Common myeloid progenitor, CD34-positive (primary cell): ENCODE measurements at regions not wholly inside any gene's neighbourhood (a gene's known extent, or its start where the extent isn't known, plus 50 kb on each side); places are given as distances from the start of the nearest gene placed in this dataset.

Source experiments
- CTCF ChIA-PET: fragments of 350-600 bp; sonication (Branson Sonifier 250); formaldehyde crosslinking; loops from one replicate; lab custom pipeline; 2021; ENCODE audit warnings: antibody characterized with exemption; lab: Charles Lee
- POLR2A ChIA-PET: fragments of 350-600 bp; sonication (Branson Sonifier 250); formaldehyde crosslinking; loops from one replicate; lab custom pipeline; 2021; ENCODE audit warnings: antibody characterized with exemption; lab: Charles Lee
- DNase-seq, 3 donors: peaks; one replicate each; pipeline versions ENCODE4 v3.0.0 to v3.0.0-alpha.2; 2013
- H3K27ac ChIP-seq, 2 experiments: 1 replicate in 1 of 2; 2 replicates in 1 of 2; pipeline ENCODE4 v1.7.0; 2013; ENCODE audit warnings: inconsistent platforms in 2 of 2, low read length in 2 of 2, mild to moderate bottlenecking in 2 of 2, low read depth in 1 of 2, moderate library complexity in 1 of 2; ENCODE audit not compliant: severe bottlenecking in 2 of 2, insufficient read depth in 1 of 2, poor library complexity in 1 of 2
- H3K27me3 ChIP-seq, 5 experiments: replicated peaks in 2 of 5; 1 replicate in 3 of 5; 2 replicates in 2 of 5; pipeline versions ENCODE4 v1.6.1 to v1.7.0; 2013; ENCODE audit warnings: low read length in 4 of 5, mild to moderate bottlenecking in 2 of 5, moderate library complexity in 2 of 5, inconsistent platforms in 1 of 5; ENCODE audit not compliant: insufficient read depth in 5 of 5, control insufficient read depth in 4 of 5
- H3K36me3 ChIP-seq, 4 experiments: 1 replicate in 2 of 4; 2 replicates in 2 of 4; pipeline versions ENCODE4 v1.6.1 to v1.7.0; 2013; ENCODE audit warnings: low read length in 3 of 4, control low read depth in 1 of 4, mild to moderate bottlenecking in 1 of 4; ENCODE audit not compliant: control insufficient read depth in 4 of 4, insufficient read depth in 4 of 4
- H3K4me1 ChIP-seq, 4 experiments: 1 replicate in 3 of 4; 2 replicates in 1 of 4; pipeline versions ENCODE4 v1.6.1 to v1.7.1; 2013; ENCODE audit warnings: low read length in 3 of 4, mild to moderate bottlenecking in 3 of 4, control low read depth in 1 of 4, inconsistent platforms in 1 of 4, moderate library complexity in 1 of 4; ENCODE audit not compliant: control insufficient read depth in 4 of 4, insufficient read depth in 4 of 4; ENCODE audit errors: control extremely low read depth in 1 of 4
- H3K4me3 ChIP-seq, 7 experiments: 1 replicate in 4 of 7; 2 replicates in 3 of 7; pipeline versions ENCODE4 v1.5.1 to v1.7.0; 2013; ENCODE audit warnings: mild to moderate bottlenecking in 7 of 7, low read length in 6 of 7, moderate library complexity in 6 of 7, inconsistent platforms in 2 of 7, low read depth in 2 of 7, control low read depth in 1 of 7; ENCODE audit not compliant: insufficient read depth in 4 of 7, control insufficient read depth in 1 of 7; ENCODE audit errors: extremely low read depth in 1 of 7
- H3K9me3 ChIP-seq, 5 experiments: 1 replicate in 4 of 5; 2 replicates in 1 of 5; pipeline versions ENCODE4 v1.6.1 to v1.7.1; 2013; ENCODE audit warnings: low read length in 4 of 5, mild to moderate bottlenecking in 2 of 5, inconsistent platforms in 1 of 5, low read depth in 1 of 5, moderate library complexity in 1 of 5; ENCODE audit not compliant: control insufficient read depth in 4 of 5, insufficient read depth in 2 of 5; ENCODE audit errors: control extremely low read depth in 1 of 5
- WGBS: methylation state at CpG from one replicate; pipeline ENCODE4 v1.1.5; 2013; ENCODE audit not compliant: insufficient coverage; 5-methylcytosine and 5-hydroxymethylcytosine counted together

DNA sequence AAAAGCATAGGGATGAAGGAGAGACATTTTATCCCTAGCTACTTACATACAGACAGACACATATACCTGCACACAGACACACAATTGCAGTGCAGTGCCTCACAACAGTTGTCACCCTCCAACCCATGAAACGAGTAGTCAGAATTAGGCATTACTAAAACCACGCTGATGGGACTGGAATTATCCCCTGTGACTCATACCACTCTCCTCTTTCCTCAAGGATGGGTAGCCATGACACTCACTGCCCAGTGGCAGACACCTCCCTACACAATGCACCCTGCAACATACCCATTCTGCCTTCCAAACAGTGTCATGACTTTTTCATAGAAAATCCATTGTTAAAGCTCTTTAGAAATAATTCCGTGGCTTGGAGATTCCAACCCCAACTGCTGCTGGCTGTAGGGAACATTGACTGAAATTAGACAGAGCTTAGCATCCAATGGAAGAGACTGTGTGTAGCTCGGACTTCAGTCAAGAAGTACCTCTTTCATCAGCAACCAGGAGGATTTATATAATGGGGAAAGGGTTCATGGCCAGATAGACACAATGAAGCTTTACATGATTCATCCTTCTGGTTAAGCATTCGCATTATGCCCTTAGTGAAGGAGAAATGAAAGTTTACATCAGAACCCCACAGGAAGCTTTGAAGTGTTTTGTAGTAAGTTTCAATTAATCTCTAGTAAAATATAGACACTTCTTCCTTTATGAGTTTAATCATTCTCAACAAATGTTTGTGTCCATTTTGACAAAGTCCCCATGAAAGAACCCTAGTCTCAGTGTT lies 155.2 kb downstream of the FBXO15 start:
- 100% methylated on average over 3 of the region's 5 CpGs for WGBS
- DNase-seq = no peak
- no peaks in the 10 kb centered on the region for H3K27me3 ChIP-seq
- ChIA-PET CTCF (interaction anchor here (0.7 kb wide), 1 partner anchor 22 kb away, joined by 3 read pairs; no protein-coding TSS in a partner anchor), POLR2A (no interaction called here)
- no peak overlapping the region for H3K27ac ChIP-seq
- H3K4me1 ChIP-seq = no peaks in the 10 kb centered on the region
- no peaks in the 10 kb centered on the region for H3K36me3 ChIP-seq
- H3K4me3 ChIP-seq = no peak overlapping the region
- H3K9me3 ChIP-seq = peaks cover 0 to 4% (median 0%) of the 10 kb centered on the region in 5 experiments

DNA sequence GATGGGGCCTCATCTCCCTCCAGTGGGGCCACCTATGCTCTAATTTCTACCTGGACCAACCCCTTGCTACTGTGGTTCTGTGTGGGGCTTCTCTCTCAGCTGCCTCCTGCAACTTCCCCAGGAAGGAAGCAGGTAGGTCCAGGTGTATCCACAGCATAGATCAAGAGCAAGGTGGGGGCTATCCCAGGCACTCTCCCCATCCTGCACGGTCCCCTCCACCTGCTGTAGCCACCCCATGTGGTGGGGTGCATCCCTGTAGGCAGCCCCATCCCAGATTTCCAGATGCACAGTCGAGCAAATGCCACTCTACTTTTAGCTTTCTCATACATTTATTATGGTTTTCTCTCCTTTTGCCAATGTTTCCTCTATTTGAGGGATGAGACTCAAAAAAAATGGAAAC lies 156.1 kb downstream of the FBXO15 start:
- no peak for DNase-seq
- H3K4me1 ChIP-seq = no peaks in the 10 kb centered on the region
- WGBS = 89% methylated on average over 2 of the region's 2 CpGs
- no peaks in the 10 kb centered on the region for H3K36me3 ChIP-seq
- no peak overlapping the region for H3K27ac ChIP-seq
- H3K9me3 ChIP-seq = peaks cover 0 to 2% (median 0%) of the 10 kb centered on the region in 5 experiments
- H3K4me3 ChIP-seq = no peak overlapping the region
- CTCF ChIA-PET = no interaction called here
- POLR2A ChIA-PET = no interaction called here
- H3K27me3 ChIP-seq = no peaks in the 10 kb centered on the region

DNA sequence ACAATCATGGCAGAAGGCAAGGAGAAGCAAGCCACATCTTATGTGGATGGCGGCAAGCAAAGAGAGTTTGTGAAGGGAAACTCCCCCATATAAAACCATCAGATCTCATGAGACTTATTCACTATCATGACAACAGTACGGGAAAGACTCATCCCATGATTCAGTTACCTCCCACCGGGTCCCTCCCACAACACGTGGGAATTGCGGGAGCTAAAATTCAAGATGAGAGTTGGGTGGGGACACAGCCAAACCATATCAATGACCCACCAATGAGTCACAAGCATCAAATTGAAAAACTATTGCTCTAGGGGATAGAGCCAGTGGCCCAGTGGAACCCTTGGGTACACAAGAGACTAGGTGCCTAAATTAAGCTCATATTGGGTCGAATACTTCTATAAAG lies 157.4 kb downstream of the FBXO15 start:
- no peaks in the 10 kb centered on the region for H3K4me1 ChIP-seq
- DNase-seq = no peak
- no peak overlapping the region for H3K4me3 ChIP-seq
- no peaks in the 10 kb centered on the region for H3K27me3 ChIP-seq
- 80% methylated on average over 3 of the region's 6 CpGs for WGBS
- POLR2A ChIA-PET = no interaction called here
- CTCF ChIA-PET = no interaction called here
- peaks cover 0 to 2% (median 0%) of the 10 kb centered on the region in 5 experiments for H3K9me3 ChIP-seq
- no peaks in the 10 kb centered on the region for H3K36me3 ChIP-seq
- H3K27ac ChIP-seq = no peak overlapping the region

DNA sequence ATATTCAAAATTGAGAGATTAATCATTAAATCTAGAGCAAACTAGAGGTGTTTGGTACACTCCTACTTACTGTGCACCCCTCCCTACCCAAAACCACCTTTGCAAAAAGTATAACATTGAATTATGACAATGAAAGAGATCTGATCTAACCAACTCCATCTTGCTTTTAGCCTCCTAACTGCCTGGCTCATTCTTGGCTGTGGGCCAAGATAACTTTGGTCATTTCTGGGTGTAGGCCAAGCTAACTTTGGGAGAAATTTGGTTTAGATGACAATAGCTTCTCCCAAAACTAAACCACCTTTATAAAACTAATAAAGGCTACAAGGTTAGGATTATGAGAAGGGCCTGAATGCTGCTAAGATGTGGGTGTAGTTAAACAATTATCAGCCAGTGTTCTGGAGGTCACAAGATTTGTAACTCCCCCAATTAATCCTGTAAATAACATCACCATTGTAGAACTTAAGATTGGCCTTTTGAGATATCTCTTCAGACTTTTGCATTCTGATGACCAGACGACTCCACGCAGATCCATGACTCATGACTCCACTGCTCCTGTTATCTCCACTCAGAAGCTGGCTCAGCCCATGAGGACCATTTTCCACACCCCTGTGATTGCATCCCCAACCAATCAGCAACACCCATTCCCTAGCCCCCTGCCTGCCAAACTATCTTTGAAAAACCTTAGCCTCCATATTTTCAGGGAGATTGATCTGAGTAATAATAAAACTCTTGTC lies 160.2 kb downstream of the FBXO15 start:
- peaks cover 0 to 1% (median 0%) of the 10 kb centered on the region in 5 experiments for H3K27me3 ChIP-seq
- H3K9me3 ChIP-seq = peaks cover 0 to 2% (median 0%) of the 10 kb centered on the region in 5 experiments
- no peak overlapping the region for H3K27ac ChIP-seq
- DNase-seq = no peak
- no peaks in the 10 kb centered on the region for H3K36me3 ChIP-seq
- no peak overlapping the region for H3K4me3 ChIP-seq
- no peaks in the 10 kb centered on the region for H3K4me1 ChIP-seq
- ChIA-PET CTCF (no interaction called here), POLR2A (no interaction called here)
- WGBS = 100% methylated on average over 2 of the region's 2 CpGs

DNA sequence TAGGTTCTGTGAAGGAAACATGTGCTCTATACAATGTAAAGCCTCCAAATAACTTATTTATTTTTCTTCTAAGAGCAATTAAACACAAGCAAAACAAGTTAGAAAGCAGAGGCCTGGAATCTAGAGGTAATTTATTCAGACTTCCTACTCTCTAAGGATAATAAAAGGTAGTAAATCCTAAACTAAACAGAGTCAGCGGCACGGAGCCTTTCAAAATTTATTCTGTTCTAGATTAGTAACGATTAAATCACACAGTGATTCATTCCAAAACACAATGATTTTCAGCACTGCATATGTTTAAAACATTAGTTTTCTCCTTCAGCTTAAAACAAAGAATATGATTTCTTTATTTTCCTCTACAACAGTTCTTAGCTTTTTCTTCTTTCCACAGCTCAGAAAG lies 160.9 kb downstream of the FBXO15 start:
- H3K4me1 ChIP-seq = no peaks in the 10 kb centered on the region
- no peak for DNase-seq
- peaks cover 0 to 2% (median 0%) of the 10 kb centered on the region in 5 experiments for H3K9me3 ChIP-seq
- no peaks in the 10 kb centered on the region for H3K36me3 ChIP-seq
- WGBS = 86% methylated on average over 3 of the region's 3 CpGs
- ChIA-PET POLR2A (no interaction called here), CTCF (no interaction called here)
- H3K27me3 ChIP-seq = peaks cover 0 to 1% (median 0%) of the 10 kb centered on the region in 5 experiments
- no peak overlapping the region for H3K4me3 ChIP-seq
- H3K27ac ChIP-seq = no peak overlapping the region

DNA sequence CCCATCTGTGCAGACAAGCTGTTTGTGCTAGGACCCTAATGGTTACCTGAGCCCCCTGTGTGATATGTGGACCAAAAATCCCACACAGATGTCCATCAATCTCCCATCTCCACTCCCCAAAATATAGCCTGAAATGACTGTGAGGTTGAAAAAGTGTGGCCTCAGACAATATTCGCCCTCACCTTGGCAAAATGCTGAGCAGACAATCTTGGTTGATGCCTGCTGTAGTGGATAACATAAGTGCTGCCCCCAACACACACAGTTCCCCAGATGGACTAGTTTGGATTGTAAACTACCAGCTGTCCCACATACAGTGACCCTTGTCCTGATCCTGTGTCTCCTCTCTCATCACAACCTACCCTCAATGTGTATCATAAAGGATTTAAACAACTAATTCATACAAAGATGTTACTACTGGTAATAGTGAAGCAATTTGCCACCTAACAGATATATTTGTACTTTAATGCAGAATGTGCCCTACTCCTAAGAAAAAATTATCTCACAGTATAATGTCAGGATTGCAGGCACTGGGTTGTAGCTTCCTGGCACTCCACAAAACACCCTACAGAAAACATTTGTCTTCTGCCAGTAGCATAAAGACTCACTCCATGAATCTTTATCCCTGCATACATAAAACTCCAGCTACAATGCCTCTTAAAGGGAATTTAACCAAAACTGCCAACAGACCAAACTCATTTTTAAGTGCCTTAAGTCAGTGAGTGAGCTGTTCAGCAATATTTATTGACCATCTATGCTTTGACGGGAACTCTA lies 161.6 kb downstream of the FBXO15 start:
- no peak overlapping the region for H3K27ac ChIP-seq
- H3K9me3 ChIP-seq = peaks cover 0 to 2% (median 0%) of the 10 kb centered on the region in 5 experiments
- POLR2A ChIA-PET = no interaction called here
- no peak overlapping the region for H3K4me3 ChIP-seq
- H3K36me3 ChIP-seq = no peaks in the 10 kb centered on the region
- CTCF ChIA-PET = no interaction called here
- H3K4me1 ChIP-seq = no peaks in the 10 kb centered on the region
- H3K27me3 ChIP-seq = peaks cover 0 to 1% (median 0%) of the 10 kb centered on the region in 5 experiments
- no peak for DNase-seq
- no CpG with 5 or more reads among the region's 2 CpGs for WGBS
